Panc1 (cell line): ENCODE measurements at regions not wholly inside any gene's neighbourhood (a gene's known extent, or its start where the extent isn't known, plus 50 kb on each side); places are given as distances from the start of the nearest gene placed in this dataset.

Source experiments
- CTCF ChIP-seq: fragments of 450-650 bp; IDR thresholded peaks from 2 replicates; pipeline ENCODE4 v1.5.1; 2017; ENCODE audit warnings: mild to moderate bottlenecking
- SIN3A ChIP-seq: IDR thresholded peaks from 2 replicates; pipeline ENCODE4 v1.6.1; 2012; ENCODE audit warnings: low read depth, mild to moderate bottlenecking, low read length, moderate library complexity, borderline replicate concordance; ENCODE audit not compliant: insufficient read depth
- TCF7L2 ChIP-seq: IDR thresholded peaks from 2 replicates; pipeline ENCODE4 v1.6.1; 2011; ENCODE audit warnings: mild to moderate bottlenecking, low read depth, low read length, inconsistent platforms

GRCh38 chr3:18533039-18533438, 107.9 kb upstream of the SATB1 start:
- no peak for TF ChIP-seq CTCF
- TF ChIP-seq TCF7L2, result no peak
- no peak for TF ChIP-seq SIN3A
